ENCODE measurements at regions not wholly inside any gene's neighbourhood (a gene's known extent, or its start where the extent isn't known, plus 50 kb on each side); places are given as distances from the start of the nearest gene placed in this dataset.

DNA sequence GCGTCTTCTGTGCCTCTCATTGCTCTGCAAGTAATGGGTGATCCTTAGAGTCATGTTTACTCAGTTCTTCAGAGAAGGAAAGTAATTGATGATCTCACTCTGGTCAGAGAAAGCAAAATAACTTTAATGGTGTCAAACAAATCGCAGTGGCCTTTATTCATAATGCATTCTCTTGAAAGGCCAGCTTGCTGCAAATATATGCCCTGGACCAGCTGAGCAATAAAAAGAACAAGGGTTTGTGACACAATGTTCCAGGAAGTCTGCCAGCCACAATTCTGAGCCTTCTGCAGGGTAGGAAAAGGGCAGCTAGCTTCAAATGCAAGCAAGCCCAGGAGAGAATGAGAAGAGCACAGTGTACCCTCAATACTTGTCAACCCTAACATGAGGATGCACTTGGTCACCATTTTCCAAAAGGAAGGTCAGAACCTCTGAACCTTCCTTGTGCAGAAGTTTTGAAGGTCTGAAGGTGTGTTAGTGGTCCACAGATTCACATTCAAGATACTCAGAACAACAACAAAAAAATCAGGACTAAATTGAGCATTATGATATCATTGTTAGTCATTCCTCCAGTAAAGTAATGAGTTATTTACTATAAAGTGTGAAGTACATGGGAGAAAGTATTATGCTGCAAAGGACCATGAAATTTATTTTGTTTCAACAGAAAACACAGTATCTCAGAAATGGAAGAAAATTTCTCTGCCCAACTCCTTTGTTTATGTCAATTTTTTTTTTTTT, 355.6 kb downstream of the PAX3 start:
- Histone ChIP-seq H3K9me3 (no peaks in the 10 kb centered on the region), H3K4me3 (no peak overlapping the region), H3K36me3 (no peaks in the 10 kb centered on the region), H3K27ac (peak overlapping the region; percentile 44 to 74), H3K4me1 (peaks cover 0 to 14% of the 10 kb centered on the region in 2 donors), H3K27me3 (no peaks in the 10 kb centered on the region)
- TF ChIP-seq, protein P1, sequence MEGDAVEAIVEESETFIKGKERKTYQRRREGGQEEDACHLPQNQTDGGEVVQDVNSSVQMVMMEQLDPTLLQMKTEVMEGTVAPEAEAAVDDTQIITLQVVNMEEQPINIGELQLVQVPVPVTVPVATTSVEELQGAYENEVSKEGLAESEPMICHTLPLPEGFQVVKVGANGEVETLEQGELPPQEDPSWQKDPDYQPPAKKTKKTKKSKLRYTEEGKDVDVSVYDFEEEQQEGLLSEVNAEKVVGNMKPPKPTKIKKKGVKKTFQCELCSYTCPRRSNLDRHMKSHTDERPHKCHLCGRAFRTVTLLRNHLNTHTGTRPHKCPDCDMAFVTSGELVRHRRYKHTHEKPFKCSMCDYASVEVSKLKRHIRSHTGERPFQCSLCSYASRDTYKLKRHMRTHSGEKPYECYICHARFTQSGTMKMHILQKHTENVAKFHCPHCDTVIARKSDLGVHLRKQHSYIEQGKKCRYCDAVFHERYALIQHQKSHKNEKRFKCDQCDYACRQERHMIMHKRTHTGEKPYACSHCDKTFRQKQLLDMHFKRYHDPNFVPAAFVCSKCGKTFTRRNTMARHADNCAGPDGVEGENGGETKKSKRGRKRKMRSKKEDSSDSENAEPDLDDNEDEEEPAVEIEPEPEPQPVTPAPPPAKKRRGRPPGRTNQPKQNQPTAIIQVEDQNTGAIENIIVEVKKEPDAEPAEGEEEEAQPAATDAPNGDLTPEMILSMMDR (IDR thresholded peaks at IDR 0.05), result no peak
- peak in 1 of 2 donors; percentile 85 for DNase-seq (ENCODE audit: low spot score in 2 of 2)
- intact Hi-C loops (cut with DNase I), result loop anchor here (2.0 to 5.0 kb wide), 3 partner anchors 46 to 1866 kb away; no protein-coding TSS in a partner anchor

DNA sequence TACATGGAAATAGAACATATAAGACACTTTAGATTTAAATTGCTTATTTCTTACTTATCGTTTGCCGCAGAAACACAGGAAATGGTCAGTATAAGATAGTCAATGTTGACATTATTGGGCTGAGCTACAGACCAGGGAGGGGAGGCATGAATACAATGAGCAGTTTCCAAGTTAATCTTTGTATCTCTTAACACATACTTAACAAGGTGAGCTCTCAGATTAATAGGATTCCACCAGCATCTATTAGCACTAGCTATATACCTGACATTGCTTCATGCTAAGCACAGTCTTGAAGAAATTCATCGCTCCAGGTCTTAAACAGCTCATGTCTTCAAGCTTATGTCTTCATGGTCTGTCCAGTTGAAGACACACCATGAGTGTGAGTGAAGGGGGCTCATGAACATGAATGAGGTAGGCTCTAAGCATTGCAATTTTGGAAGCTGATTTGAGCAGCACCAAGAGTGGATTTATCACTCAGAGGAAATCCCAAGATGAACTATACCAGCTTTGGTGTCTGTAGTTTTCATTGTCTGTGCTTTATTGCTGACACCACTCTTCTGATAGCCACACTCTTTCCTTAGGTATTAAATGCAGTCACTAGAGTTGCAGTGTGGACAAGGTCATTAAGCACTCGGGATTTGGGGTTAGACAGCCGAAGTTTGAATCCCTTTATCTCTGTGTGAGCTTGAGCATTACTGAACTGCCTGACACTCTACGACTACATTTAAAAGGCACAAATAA, 359.3 kb upstream of the EPHA4 start:
- Histone ChIP-seq H3K36me3 (no peaks in the 10 kb centered on the region), H3K4me3 (no peak overlapping the region), H3K9me3 (no peaks in the 10 kb centered on the region), H3K4me1 (no peaks in the 10 kb centered on the region), H3K27ac (no peak overlapping the region), H3K27me3 (no peaks in the 10 kb centered on the region)
- no peak for DNase-seq (ENCODE audit: low spot score in 2 of 2)
- intact Hi-C loops (cut with DNase I), result no loop called here
- TF ChIP-seq, protein P1 (IDR thresholded peaks at IDR 0.05), result no peak

DNA sequence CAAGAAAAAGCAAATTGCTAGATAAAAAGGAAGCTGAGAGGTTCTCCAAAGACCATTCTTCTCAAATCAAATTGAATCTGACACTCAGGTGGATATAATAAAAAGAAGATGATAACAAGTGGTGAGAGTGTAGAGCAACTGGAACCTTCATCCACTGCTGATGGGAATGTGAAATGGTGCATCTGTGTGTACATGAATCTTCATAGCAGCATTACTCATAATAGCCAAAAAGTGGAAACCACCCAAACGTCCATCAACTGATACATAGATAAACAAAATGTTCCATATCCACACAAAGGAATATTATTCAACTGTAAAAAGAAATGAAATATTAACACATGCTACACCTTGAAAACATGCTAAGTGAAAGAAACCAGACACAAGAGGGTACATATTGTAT, 357.2 kb upstream of the EPHA4 start:
- Histone ChIP-seq H3K4me1 (no peaks in the 10 kb centered on the region), H3K4me3 (no peak overlapping the region), H3K27ac (no peak overlapping the region), H3K27me3 (no peaks in the 10 kb centered on the region), H3K9me3 (no peaks in the 10 kb centered on the region), H3K36me3 (no peaks in the 10 kb centered on the region)
- DNase-seq (ENCODE audit: low spot score in 2 of 2), result no peak
- intact Hi-C loops (cut with DNase I), result no loop called here
- TF ChIP-seq, protein P1 (IDR thresholded peaks at IDR 0.05), result no peak

DNA sequence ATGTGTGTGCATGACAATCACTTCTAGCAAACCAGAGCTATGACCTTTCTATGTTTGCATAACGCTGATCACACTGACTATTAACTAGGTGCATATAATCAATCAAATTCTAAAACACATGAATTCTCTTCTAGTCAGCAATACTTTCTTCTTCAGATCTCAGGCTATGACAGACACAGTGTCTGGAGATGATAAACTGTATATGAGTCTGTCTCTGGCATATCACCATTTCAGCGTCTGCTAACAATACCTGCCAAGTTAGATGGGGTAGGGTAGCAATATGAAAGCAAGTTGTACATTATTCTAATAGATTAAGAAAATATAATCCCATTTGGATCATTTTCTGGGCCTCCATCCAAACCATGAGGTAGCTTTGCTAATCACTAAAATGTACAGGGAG, 354.2 kb upstream of the EPHA4 start:
- Histone ChIP-seq H3K9me3 (no peaks in the 10 kb centered on the region), H3K4me3 (no peak overlapping the region), H3K36me3 (no peaks in the 10 kb centered on the region), H3K4me1 (no peaks in the 10 kb centered on the region), H3K27ac (no peak overlapping the region), H3K27me3 (no peaks in the 10 kb centered on the region)
- intact Hi-C loops (cut with DNase I), result no loop called here
- no peak for DNase-seq (ENCODE audit: low spot score in 2 of 2)
- TF ChIP-seq, protein P1 (IDR thresholded peaks at IDR 0.05), result no peak

DNA sequence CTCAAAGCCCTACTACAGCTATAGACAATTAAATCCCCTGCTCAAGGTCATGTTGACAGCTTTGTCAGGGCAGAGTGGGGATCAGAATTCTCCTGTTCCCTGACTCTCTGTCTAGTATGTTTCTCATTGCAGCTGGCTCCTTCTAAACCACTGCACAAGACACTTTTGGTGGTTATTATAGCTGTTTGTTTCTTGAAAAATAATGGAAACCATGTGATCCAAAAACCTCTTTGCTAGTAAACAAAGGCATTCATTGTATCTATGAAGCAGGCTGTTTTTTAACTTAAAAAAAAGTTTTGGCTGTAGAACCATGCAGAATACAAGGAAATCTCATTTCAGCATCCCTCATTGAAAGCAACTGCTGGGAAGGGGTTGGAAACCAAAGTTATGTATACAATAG, 352.5 kb upstream of the EPHA4 start:
- Histone ChIP-seq H3K9me3 (no peaks in the 10 kb centered on the region), H3K27me3 (no peaks in the 10 kb centered on the region), H3K4me3 (no peak overlapping the region), H3K4me1 (no peaks in the 10 kb centered on the region), H3K27ac (no peak overlapping the region), H3K36me3 (no peaks in the 10 kb centered on the region)
- intact Hi-C loops (cut with DNase I), result no loop called here
- TF ChIP-seq, protein P1 (IDR thresholded peaks at IDR 0.05), result no peak
- no peak for DNase-seq (ENCODE audit: low spot score in 2 of 2)

Measured in ascending aorta (tissue), 2 donors.